ENCODE measurements at regions not wholly inside any gene's neighbourhood (a gene's known extent, or its start where the extent isn't known, plus 50 kb on each side); places are given as distances from the start of the nearest gene placed in this dataset.

- no peak for DNase-seq (ENCODE audit: low spot score)
- POLR2A ChIA-PET (ENCODE audit: low non-redundant PET): no interaction called here
- TF ChIP-seq CTCF (conservative IDR thresholded peaks at IDR 0.05; ENCODE audit: low read depth): no peak
- no peak overlapping the region for H3K27ac ChIP-seq
- CTCF ChIA-PET: no interaction called here
Observed at GRCh38 chr9:88680041-88680440, 145.1 kb downstream of the NXNL2 start.

GRCh38 chr9:88680505-88681160, 145.7 kb downstream of the NXNL2 start:
- CTCF ChIA-PET: no interaction called here
- DNase-seq (ENCODE audit: low spot score): no peak

GRCh38 chr9:88681434-88681833, 146.5 kb downstream of the NXNL2 start:
- no peak for TF ChIP-seq CTCF (conservative IDR thresholded peaks at IDR 0.05; ENCODE audit: low read depth)
- CTCF ChIA-PET: no interaction called here
- H3K27ac ChIP-seq: no peak overlapping the region
- no peak for DNase-seq (ENCODE audit: low spot score)
- POLR2A ChIA-PET (ENCODE audit: low non-redundant PET): no interaction called here

More at GRCh38 chr9:88680505-88681160, 145.7 kb downstream of the NXNL2 start:
- no peak for TF ChIP-seq CTCF (conservative IDR thresholded peaks at IDR 0.05; ENCODE audit: low read depth)
- POLR2A ChIA-PET (ENCODE audit: low non-redundant PET): no interaction called here
- H3K27ac ChIP-seq: no peak overlapping the region

GRCh38 chr9:88682431-88682831, 147.5 kb downstream of the NXNL2 start:
- no peak for DNase-seq (ENCODE audit: low spot score)
- no peak for TF ChIP-seq CTCF (conservative IDR thresholded peaks at IDR 0.05; ENCODE audit: low read depth)
- ChIA-PET POLR2A (ENCODE audit: low non-redundant PET) (no interaction called here), CTCF (no interaction called here)
- no peak overlapping the region for H3K27ac ChIP-seq

- no peak for TF ChIP-seq CTCF (conservative IDR thresholded peaks at IDR 0.05; ENCODE audit: low read depth)
- no peak overlapping the region for H3K27ac ChIP-seq
- ChIA-PET POLR2A (ENCODE audit: low non-redundant PET) (no interaction called here), CTCF (interaction anchor here (0.7 kb wide), 1 partner anchor 151 kb away, joined by 3 read pairs; no protein-coding TSS in a partner anchor)
- DNase-seq (ENCODE audit: low spot score): no peak
Observed at GRCh38 chr9:88684046-88684445, 149.1 kb downstream of the NXNL2 start.

- DNase-seq (ENCODE audit: low spot score): no peak
- TF ChIP-seq CTCF (conservative IDR thresholded peaks at IDR 0.05; ENCODE audit: low read depth): no peak
- POLR2A ChIA-PET (ENCODE audit: low non-redundant PET): interaction anchor here (0.6 kb wide), 1 partner anchor 1348 kb away, joined by 3 read pairs; no protein-coding TSS in a partner anchor
- H3K27ac ChIP-seq: no peak overlapping the region
- CTCF ChIA-PET: interaction anchor here (0.7 kb wide), 1 partner anchor 151 kb away, joined by 3 read pairs; no protein-coding TSS in a partner anchor
Observed at GRCh38 chr9:88684845-88685244, 149.9 kb downstream of the NXNL2 start.

All from RWPE1 (cell line).